Astrocyte (in vitro differentiated cells and primary cell): ENCODE measurements at regions not wholly inside any gene's neighbourhood (a gene's known extent, or its start where the extent isn't known, plus 50 kb on each side); places are given as distances from the start of the nearest gene placed in this dataset.

ENCODE experiments used
- DNase-seq: peaks from one replicate; pipeline ENCODE4 v3.0.0-alpha.2; 2010; ENCODE audit warnings: low read depth
- FAIRE-seq: peaks from 2 replicates; lab custom pipeline; 2011; peaks lifted over from hg19 to GRCh38; lab: Jason Lieb, UNC
- H2AFZ ChIP-seq: 2 replicates; pipeline ENCODE4 v1.6.0; 2012; ENCODE audit warnings: low read depth, low read length, inconsistent platforms
- H3K27ac ChIP-seq: 2 replicates; pipeline ENCODE4 v1.5.1; 2011; ENCODE audit warnings: low read depth, low read length, inconsistent platforms
- H3K27me3 ChIP-seq: 2 replicates; pipeline ENCODE4 v1.6.0; 2011; ENCODE audit warnings: low read length, inconsistent platforms; ENCODE audit not compliant: insufficient read depth
- H3K36me3 ChIP-seq: 2 replicates; pipeline ENCODE4 v1.5.1; 2011; ENCODE audit warnings: low read length, inconsistent platforms; ENCODE audit not compliant: insufficient read depth
- H3K4me1 ChIP-seq: 2 replicates; pipeline ENCODE4 v1.5.1; 2011; ENCODE audit warnings: low read length, inconsistent platforms; ENCODE audit not compliant: insufficient read depth
- H3K4me2 ChIP-seq: 2 replicates; pipeline ENCODE4 v1.6.0; 2012; ENCODE audit warnings: low read length, inconsistent platforms
- H3K4me3 ChIP-seq: 2 replicates; pipeline ENCODE4 v1.5.1; 2011; ENCODE audit warnings: low read depth, mild to moderate bottlenecking, low read length, inconsistent platforms; ENCODE audit not compliant: insufficient read depth
- H3K79me2 ChIP-seq: 2 replicates; pipeline ENCODE4 v1.6.0; 2012; ENCODE audit warnings: mild to moderate bottlenecking, low read length, inconsistent platforms; ENCODE audit not compliant: insufficient read depth
- H3K9ac ChIP-seq: 2 replicates; pipeline ENCODE4 v1.6.0; 2012; ENCODE audit warnings: mild to moderate bottlenecking, low read length, inconsistent platforms
- H3K9me3 ChIP-seq: 2 replicates; pipeline ENCODE4 v1.5.1; 2012; ENCODE audit warnings: low read depth, mild to moderate bottlenecking, low read length, inconsistent platforms; ENCODE audit not compliant: insufficient read depth
- H4K20me1 ChIP-seq: 2 replicates; pipeline ENCODE4 v1.6.0; 2012; ENCODE audit warnings: low read length, inconsistent platforms; ENCODE audit not compliant: insufficient read depth
- H3K27ac Mint-ChIP-seq: one replicate; pipeline ENCODE4 v1.8.0; 2021; ENCODE audit warnings: mild to moderate bottlenecking, mixed read lengths; ENCODE audit not compliant: unreplicated experiment
- H3K27me3 Mint-ChIP-seq: one replicate; pipeline ENCODE4 v1.8.0; 2021; ENCODE audit warnings: low read depth, mixed read lengths; ENCODE audit not compliant: unreplicated experiment
- H3K36me3 Mint-ChIP-seq: one replicate; pipeline ENCODE4 v1.8.0; 2021; ENCODE audit warnings: low read depth, mixed read lengths; ENCODE audit not compliant: unreplicated experiment
- H3K4me1 Mint-ChIP-seq: one replicate; pipeline ENCODE4 v1.8.0; 2021; ENCODE audit warnings: low read depth, mixed read lengths; ENCODE audit not compliant: unreplicated experiment
- H3K4me3 Mint-ChIP-seq: one replicate; pipeline ENCODE4 v1.8.0; 2021; ENCODE audit warnings: mild to moderate bottlenecking, moderate library complexity, mixed read lengths; ENCODE audit not compliant: unreplicated experiment
- H3K9me3 Mint-ChIP-seq: one replicate; pipeline ENCODE4 v1.8.0; 2021; ENCODE audit warnings: mild to moderate bottlenecking, mixed read lengths; ENCODE audit not compliant: unreplicated experiment
- EZH2 ChIP-seq: IDR thresholded peaks from 2 replicates; pipeline ENCODE4 v1.6.1; 2012; ENCODE audit warnings: mild to moderate bottlenecking, low read length, inconsistent platforms; ENCODE audit not compliant: insufficient read depth
- TF ChIP-seq, protein P1 (sequence below): IDR thresholded peaks from 2 replicates; pipeline ENCODE4 v1.5.1; 2011; ENCODE audit warnings: low read depth, mild to moderate bottlenecking, inconsistent platforms, low read length, moderate library complexity; ENCODE audit not compliant: insufficient read depth

DNA sequence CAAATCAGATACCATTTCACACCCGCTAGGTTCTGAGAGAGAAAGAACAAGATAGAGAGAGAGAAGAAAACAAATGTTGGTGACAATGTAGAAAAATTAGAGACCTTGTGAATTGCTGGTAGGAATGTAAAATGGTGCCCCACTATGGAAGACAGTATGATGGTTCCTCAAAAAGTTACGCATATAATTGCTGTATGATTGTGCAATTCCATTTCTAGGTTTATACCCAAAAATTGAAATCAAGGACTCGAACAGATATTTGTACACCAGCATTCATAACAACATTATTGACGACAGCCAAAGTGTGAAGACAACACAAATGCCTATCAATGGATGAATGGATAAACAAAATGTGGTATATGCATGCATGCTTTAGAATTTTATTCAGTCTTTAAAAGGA, 74.5 kb upstream of the MAP3K1 start:
- H3K36me3 Mint-ChIP-seq, result no peaks in the 10 kb centered on the region
- Histone ChIP-seq H4K20me1 (no peaks in the 10 kb centered on the region), H3K4me3 (no peak overlapping the region), H3K4me2 (no peak overlapping the region), H3K79me2 (no peaks in the 10 kb centered on the region), H3K4me1 (no peaks in the 10 kb centered on the region), H3K27ac (no peak overlapping the region), H3K27me3 (no peaks in the 10 kb centered on the region), H2AFZ (no peak overlapping the region), H3K9ac (no peak overlapping the region), H3K9me3 (no peaks in the 10 kb centered on the region), H3K36me3 (no peaks in the 10 kb centered on the region)
- peaks cover 3% of the 10 kb centered on the region for H3K27me3 Mint-ChIP-seq
- no peak for DNase-seq
- no peak overlapping the region for H3K4me3 Mint-ChIP-seq
- H3K4me1 Mint-ChIP-seq, result peaks cover 10% of the 10 kb centered on the region
- TF ChIP-seq, protein P1, sequence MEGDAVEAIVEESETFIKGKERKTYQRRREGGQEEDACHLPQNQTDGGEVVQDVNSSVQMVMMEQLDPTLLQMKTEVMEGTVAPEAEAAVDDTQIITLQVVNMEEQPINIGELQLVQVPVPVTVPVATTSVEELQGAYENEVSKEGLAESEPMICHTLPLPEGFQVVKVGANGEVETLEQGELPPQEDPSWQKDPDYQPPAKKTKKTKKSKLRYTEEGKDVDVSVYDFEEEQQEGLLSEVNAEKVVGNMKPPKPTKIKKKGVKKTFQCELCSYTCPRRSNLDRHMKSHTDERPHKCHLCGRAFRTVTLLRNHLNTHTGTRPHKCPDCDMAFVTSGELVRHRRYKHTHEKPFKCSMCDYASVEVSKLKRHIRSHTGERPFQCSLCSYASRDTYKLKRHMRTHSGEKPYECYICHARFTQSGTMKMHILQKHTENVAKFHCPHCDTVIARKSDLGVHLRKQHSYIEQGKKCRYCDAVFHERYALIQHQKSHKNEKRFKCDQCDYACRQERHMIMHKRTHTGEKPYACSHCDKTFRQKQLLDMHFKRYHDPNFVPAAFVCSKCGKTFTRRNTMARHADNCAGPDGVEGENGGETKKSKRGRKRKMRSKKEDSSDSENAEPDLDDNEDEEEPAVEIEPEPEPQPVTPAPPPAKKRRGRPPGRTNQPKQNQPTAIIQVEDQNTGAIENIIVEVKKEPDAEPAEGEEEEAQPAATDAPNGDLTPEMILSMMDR, result no peak
- no peak for TF ChIP-seq EZH2
- FAIRE-seq, result peak; percentile 23
- no peaks in the 10 kb centered on the region for H3K9me3 Mint-ChIP-seq
- H3K27ac Mint-ChIP-seq, result no peak overlapping the region

DNA sequence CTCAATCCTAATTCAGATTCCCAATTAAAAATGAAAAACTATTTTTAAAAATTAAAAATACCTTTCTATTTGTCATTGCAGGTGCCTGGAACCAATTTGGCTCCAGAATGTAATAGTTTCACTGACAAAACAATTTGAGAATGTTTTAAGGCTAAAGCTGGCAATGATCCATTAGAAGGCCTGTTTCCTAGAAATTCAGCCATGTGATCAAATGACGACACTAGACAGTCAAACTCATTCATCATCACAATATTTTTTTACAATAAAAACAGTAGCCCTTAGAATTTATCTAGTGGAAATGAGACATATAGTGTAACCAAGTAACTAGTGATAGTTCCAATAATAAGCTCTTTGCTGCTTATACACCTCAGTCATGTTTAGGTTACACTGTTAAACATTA, 75.4 kb upstream of the MAP3K1 start:
- peaks cover 10% of the 10 kb centered on the region for H3K4me1 Mint-ChIP-seq
- H3K4me1 ChIP-seq, result no peaks in the 10 kb centered on the region
- FAIRE-seq, result no peak
- H3K4me3 Mint-ChIP-seq, result no peak overlapping the region
- H3K36me3 Mint-ChIP-seq, result no peaks in the 10 kb centered on the region
- H2AFZ ChIP-seq, result no peak overlapping the region
- peaks cover 3% of the 10 kb centered on the region for H3K27me3 Mint-ChIP-seq
- no peaks in the 10 kb centered on the region for H3K9me3 ChIP-seq
- H3K9me3 Mint-ChIP-seq, result no peaks in the 10 kb centered on the region
- H3K27me3 ChIP-seq, result no peaks in the 10 kb centered on the region
- no peaks in the 10 kb centered on the region for H3K36me3 ChIP-seq
- H4K20me1 ChIP-seq, result no peaks in the 10 kb centered on the region
- H3K79me2 ChIP-seq, result no peaks in the 10 kb centered on the region
- H3K27ac Mint-ChIP-seq, result no peak overlapping the region
- no peak for TF ChIP-seq EZH2
- TF ChIP-seq, protein P1, result no peak
- H3K27ac ChIP-seq, result no peak overlapping the region
- no peak overlapping the region for H3K4me3 ChIP-seq
- H3K9ac ChIP-seq, result no peak overlapping the region
- DNase-seq, result no peak
- H3K4me2 ChIP-seq, result no peak overlapping the region

DNA sequence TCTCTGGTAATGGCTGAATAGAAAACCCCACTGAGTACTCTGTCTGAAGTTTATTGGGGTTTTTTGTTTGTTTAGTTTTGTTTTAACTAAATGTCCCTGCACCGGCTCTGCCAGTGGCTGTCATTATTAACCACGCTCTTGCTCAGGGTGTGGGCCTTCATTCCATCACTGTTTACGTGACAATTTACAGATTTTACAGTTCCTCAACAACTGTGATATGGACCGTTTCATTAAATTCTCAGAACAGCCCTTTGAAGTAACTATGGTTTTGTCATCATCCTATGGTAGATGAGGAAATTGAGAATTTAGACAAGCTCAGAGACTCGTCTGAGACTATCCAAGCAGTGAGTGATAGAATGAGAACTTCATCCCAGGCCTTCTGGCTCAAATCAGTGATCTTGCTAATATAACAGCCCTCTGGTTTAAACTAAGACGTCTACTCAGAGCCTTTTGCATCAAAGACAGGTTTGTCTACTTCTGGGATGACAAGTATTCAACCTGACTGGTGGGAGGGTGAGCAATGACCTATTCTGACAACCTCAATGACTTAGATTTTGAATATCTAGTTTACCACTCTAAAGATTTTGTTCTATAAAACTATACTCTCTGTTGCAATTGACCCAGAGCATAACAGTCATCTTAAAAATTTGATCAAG, 77.3 kb upstream of the MAP3K1 start:
- H3K9me3 ChIP-seq, result no peaks in the 10 kb centered on the region
- no peak for DNase-seq
- Mint-ChIP-seq H3K4me1 (peaks cover 10% of the 10 kb centered on the region), H3K36me3 (no peaks in the 10 kb centered on the region), H3K27me3 (no peaks in the 10 kb centered on the region), H3K9me3 (no peaks in the 10 kb centered on the region), H3K4me3 (no peak overlapping the region), H3K27ac (no peak overlapping the region)
- H2AFZ ChIP-seq, result no peak overlapping the region
- H3K36me3 ChIP-seq, result no peaks in the 10 kb centered on the region
- H3K79me2 ChIP-seq, result no peaks in the 10 kb centered on the region
- H3K27me3 ChIP-seq, result no peaks in the 10 kb centered on the region
- no peak overlapping the region for H3K9ac ChIP-seq
- FAIRE-seq, result no peak
- no peaks in the 10 kb centered on the region for H3K4me1 ChIP-seq
- H3K4me2 ChIP-seq, result no peak overlapping the region
- no peak overlapping the region for H3K27ac ChIP-seq
- TF ChIP-seq, protein P1, result no peak
- no peak for TF ChIP-seq EZH2
- no peaks in the 10 kb centered on the region for H4K20me1 ChIP-seq
- no peak overlapping the region for H3K4me3 ChIP-seq
